ENCODE measurements at regions not wholly inside any gene's neighbourhood (a gene's known extent, or its start where the extent isn't known, plus 50 kb on each side); places are given as distances from the start of the nearest gene placed in this dataset.

DNA sequence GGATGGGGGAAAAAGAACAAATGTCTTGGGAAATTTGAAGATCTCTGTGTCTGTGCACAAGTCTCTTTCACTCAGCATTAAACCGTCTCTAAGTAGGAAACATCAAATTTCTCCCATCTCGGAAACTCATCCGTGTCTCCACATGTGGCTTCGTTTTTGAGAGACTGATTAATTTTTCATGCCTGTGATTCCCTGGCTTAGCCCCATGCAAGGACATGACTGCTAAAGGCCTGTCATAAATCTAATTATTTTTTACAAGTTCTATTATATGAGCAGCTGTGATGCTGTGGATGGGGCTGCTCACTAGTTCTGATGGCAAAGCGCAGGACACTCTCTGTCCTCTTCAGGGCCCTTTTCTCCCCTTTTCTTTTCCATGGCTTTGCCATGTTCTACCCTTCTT, 129.1 kb downstream of the RGPD3 start:
- TF ChIP-seq, protein P1, sequence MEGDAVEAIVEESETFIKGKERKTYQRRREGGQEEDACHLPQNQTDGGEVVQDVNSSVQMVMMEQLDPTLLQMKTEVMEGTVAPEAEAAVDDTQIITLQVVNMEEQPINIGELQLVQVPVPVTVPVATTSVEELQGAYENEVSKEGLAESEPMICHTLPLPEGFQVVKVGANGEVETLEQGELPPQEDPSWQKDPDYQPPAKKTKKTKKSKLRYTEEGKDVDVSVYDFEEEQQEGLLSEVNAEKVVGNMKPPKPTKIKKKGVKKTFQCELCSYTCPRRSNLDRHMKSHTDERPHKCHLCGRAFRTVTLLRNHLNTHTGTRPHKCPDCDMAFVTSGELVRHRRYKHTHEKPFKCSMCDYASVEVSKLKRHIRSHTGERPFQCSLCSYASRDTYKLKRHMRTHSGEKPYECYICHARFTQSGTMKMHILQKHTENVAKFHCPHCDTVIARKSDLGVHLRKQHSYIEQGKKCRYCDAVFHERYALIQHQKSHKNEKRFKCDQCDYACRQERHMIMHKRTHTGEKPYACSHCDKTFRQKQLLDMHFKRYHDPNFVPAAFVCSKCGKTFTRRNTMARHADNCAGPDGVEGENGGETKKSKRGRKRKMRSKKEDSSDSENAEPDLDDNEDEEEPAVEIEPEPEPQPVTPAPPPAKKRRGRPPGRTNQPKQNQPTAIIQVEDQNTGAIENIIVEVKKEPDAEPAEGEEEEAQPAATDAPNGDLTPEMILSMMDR (IDR thresholded peaks at IDR 0.05 in 2 of 3, conservative IDR thresholded peaks at IDR 0.05 in 1 of 3; ENCODE audit: insufficient read depth in 2 of 3, low read depth in 1 of 3, low read length in 3 of 3): no peak
- no peak for TF ChIP-seq VEZF1 (CRISPR knock-in tag; IDR thresholded peaks at IDR 0.05)

Data from K562 (cell line).